IPS-20b (cell line): ENCODE measurements at regions not wholly inside any gene's neighbourhood (a gene's known extent, or its start where the extent isn't known, plus 50 kb on each side); places are given as distances from the start of the nearest gene placed in this dataset.
"Not testable (repeated sequence)": the region's sequence is repeated elsewhere in the genome, so short reads cannot be mapped to it uniquely, and the experiment has no call there.

Experiments used
- H3K27ac ChIP-seq: one replicate; pipeline ENCODE4 v1.5.1; 2013; ENCODE audit warnings: low read length
- H3K27me3 ChIP-seq: 2 replicates; pipeline ENCODE4 v1.6.1; 2013; ENCODE audit warnings: mild to moderate bottlenecking, low read length, inconsistent platforms; ENCODE audit not compliant: insufficient read depth
- H3K36me3 ChIP-seq: 2 replicates; pipeline ENCODE4 v1.6.1; 2013; ENCODE audit warnings: low read depth, mild to moderate bottlenecking, inconsistent platforms, low read length, moderate library complexity; ENCODE audit not compliant: insufficient read depth
- H3K4me1 ChIP-seq: 2 replicates; pipeline ENCODE4 v1.6.1; 2013; ENCODE audit warnings: mild to moderate bottlenecking, control low read depth, inconsistent platforms, low read length, moderate library complexity; ENCODE audit not compliant: insufficient read depth
- H3K4me3 ChIP-seq: 2 replicates; pipeline ENCODE4 v1.5.1; 2013; ENCODE audit warnings: mild to moderate bottlenecking, low read length, inconsistent platforms
- H3K9ac ChIP-seq: 2 replicates; pipeline ENCODE4 v1.6.1; 2013; ENCODE audit warnings: low read depth, mild to moderate bottlenecking, inconsistent platforms, low read length, moderate library complexity
- H3K9me3 ChIP-seq: 2 replicates; pipeline ENCODE4 v1.6.1; 2013; ENCODE audit warnings: mild to moderate bottlenecking, low read depth, low read length, inconsistent platforms; ENCODE audit not compliant: insufficient read depth

DNA sequence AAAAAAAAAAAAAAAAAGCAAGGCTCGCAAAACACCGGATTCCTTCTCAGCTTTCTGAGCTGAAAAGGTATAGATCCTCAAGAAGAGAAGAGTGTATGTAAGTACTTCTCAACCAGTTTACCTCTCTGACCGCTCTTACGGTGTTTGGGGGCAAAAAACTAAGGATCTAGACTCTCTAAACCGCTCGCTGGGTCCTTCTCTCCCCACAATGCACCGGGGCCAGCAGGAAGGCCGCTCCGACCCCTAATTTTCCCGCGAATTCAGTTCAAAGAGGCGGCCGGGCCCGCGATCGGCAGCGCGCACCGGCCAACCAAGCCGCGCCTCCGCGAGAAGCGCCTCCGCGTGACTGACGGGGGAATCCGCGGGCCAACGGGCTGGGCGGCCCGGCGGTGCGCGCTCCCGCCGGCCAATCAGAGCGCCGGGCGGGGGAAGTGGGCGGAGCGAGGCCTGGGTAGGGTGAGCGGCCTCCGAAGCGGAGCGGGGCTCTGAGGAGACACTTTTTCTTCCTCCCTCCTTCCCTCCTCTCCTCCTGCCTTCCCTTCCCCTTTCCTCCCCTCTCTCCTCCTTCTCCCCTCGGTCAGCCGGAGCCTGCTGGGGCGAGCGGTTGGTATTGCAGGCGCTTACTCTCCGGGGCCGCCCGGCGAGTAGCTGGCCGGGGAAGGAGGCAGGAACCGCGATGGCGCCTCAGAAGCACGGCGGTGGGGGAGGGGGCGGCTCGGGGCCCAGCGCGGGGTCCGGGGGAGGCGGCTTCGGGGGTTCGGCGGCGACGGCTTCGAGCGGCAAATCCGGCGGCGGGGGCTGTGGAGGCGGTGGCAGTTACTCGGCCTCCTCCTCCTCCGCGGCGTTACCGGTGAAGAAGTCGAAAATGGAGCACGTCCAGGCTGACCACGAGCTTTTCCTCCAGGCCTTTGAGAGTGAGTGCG, 93.0 kb downstream of the CRLF3 start:
- peak overlapping the region; percentile 89 for H3K9ac ChIP-seq
- peak overlapping the region; percentile 80 for H3K4me3 ChIP-seq
- not testable (repeated sequence) for H3K4me1 ChIP-seq, H3K9me3 ChIP-seq, H3K27ac ChIP-seq, H3K36me3 ChIP-seq, H3K27me3 ChIP-seq

DNA sequence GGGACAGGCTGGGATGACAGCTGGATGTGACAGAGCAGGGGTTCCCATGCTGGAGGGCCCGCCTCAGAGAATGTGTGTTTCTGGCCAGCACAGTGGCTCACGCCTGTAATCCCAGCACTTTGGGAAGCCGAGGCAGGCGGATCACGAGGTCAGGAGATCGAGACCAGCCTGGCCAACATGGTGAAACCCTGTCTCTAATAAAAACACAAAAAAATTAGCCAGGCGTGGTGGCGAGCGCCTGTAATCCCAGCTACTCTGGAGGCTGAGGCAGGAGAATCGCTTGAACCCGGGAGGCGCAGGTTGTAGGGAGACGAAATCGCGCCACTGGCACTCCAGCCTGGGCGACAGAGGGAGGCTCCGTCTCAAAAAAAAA, 93.7 kb downstream of the CRLF3 start:
- H3K27ac ChIP-seq, H3K36me3 ChIP-seq, H3K4me1 ChIP-seq, H3K9me3 ChIP-seq, H3K27me3 ChIP-seq: not testable (repeated sequence)
- peak overlapping the region; percentile 79; the same call in 1 of the 2 replicates for H3K9ac ChIP-seq
- H3K4me3 ChIP-seq, result peak overlapping the region; percentile 61

DNA sequence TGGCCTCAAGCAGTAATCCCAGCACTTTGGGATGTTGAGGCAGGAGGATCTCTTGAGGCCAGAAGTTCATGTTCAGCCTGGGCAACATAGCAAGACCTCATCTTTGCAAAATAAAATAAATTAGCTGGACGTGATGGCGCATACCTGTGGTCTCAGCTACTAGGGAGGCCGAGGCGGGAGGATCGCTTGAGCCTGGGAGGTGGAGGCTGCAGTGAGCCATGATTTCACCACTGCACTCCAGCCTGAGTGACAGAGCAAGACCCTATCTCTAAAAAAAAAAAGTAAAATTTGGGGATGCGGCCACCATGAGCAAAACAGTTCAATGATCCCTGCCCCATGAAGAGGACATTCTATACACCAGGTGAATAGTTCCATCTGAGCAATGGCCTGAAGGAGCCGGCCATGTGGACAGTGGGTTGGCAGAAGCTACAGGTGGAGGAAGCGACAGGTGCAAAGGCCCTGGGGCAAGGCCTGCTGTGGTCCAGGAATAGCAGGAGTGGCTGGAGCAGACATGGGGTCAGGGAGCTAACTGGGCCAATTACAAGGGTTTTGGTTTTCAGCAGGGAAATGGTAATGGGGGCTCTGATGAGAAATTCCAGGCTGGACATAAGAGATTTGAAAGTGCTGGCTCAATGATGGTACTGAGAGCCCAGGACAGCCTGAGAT, 94.2 kb downstream of the CRLF3 start:
- not testable (repeated sequence) for H3K27me3 ChIP-seq, H3K9me3 ChIP-seq, H3K9ac ChIP-seq, H3K36me3 ChIP-seq, H3K27ac ChIP-seq, H3K4me1 ChIP-seq, H3K4me3 ChIP-seq

DNA sequence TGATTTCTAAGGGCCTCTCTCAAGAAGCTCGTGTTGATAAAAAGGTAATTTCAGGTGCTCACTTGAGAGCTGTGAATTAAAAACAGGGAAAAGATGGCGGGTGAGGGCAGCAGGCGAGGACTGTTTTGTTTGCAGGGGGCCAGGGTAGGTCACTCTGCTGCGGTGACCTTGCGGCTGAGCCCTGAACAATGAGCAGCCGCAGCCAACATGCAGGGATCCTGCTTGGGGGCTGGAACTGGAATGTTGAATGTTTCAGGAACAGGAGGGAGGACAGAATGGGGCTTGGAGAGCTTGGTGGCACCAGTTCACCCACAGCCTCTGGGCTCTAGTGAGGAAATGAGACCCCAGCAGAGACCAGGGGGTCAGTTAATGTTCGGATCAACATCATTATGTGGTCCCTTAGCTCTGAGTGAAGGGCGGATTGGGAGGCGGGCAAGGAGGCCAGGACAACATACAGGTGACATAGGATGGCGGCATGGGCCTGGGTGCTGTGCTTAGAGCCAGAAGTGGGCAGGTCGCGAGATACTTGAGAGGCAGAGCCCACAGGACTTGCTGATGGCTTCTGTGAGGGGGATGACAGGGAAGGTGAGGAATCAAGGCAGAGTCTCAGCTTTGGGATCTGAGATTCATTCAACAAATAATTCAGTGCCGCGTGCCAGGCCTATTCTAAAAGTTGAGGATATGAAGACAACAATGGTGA, 94.9 kb downstream of the CRLF3 start:
- not testable (repeated sequence) for H3K9ac ChIP-seq, H3K36me3 ChIP-seq, H3K27me3 ChIP-seq, H3K27ac ChIP-seq, H3K4me1 ChIP-seq, H3K9me3 ChIP-seq, H3K4me3 ChIP-seq

GRCh38 chr17:30727517-30727916, 97.0 kb downstream of the CRLF3 start:
- not testable (repeated sequence) for H3K36me3 ChIP-seq, H3K4me1 ChIP-seq, H3K4me3 ChIP-seq, H3K27me3 ChIP-seq, H3K9me3 ChIP-seq, H3K27ac ChIP-seq, H3K9ac ChIP-seq

DNA sequence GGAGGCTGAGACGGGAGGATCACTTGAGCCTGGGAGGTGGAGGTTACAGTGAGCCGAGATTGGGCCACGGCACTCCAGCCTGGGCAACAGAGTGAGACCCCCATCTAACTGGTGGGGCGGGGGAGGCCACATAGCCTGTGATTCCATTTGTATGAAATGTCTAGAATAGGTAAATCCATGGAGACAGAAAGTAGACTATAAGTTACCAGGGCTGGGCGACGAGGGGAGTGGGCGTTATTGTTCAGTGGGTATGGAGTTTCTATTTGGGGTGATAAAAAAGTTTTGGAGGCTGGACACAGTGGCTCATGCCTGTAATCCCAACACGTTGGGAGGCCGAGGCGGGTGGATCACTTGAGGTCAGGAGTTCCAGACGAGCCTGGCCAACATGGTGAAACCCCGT, 97.8 kb downstream of the CRLF3 start:
- not testable (repeated sequence) for H3K9me3 ChIP-seq, H3K4me1 ChIP-seq, H3K9ac ChIP-seq, H3K4me3 ChIP-seq, H3K27ac ChIP-seq, H3K36me3 ChIP-seq, H3K27me3 ChIP-seq

- not testable (repeated sequence) for H3K36me3 ChIP-seq, H3K4me3 ChIP-seq, H3K9me3 ChIP-seq, H3K9ac ChIP-seq, H3K27me3 ChIP-seq, H3K27ac ChIP-seq, H3K4me1 ChIP-seq
Observed at GRCh38 chr17:30726310-30726709, 98.2 kb downstream of the CRLF3 start.

GRCh38 chr17:30724034-30724650, 100.3 kb downstream of the CRLF3 start:
- not testable (repeated sequence) for H3K9me3 ChIP-seq, H3K4me3 ChIP-seq, H3K9ac ChIP-seq, H3K4me1 ChIP-seq, H3K27ac ChIP-seq, H3K27me3 ChIP-seq, H3K36me3 ChIP-seq

DNA sequence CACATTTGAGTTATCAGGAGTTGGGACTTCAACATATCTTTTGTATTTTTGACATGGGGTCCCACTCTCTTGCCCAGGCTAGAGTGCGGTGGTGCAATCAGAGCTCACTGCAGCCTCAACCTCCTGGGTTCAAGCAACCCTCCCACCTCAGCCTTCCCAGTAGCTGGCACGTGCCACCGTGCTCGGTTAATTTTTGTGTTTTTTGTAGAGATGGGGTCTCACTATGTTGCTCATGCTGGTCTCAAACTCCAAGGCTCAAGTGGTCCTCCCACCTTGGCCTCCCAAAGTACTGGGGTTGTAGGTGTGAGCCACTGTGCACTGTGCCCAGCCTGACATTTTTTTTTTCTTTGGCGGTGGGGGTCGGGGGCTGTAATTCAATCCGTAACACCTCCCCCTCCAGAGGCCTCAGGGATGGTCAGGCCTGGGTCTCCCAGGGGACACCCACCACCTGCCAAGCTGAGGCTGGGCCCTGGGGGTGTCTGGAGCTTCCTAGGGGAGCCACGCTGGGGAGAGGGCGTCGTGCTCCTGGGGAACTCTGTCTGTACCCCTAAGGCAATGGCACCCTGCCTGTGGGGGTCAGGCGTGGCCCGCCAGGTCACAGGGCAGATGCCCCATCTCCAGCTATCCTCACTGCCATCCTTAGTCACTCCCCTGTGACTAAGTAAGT, 102.2 kb downstream of the CRLF3 start:
- H3K36me3 ChIP-seq, H3K4me1 ChIP-seq, H3K27ac ChIP-seq, H3K4me3 ChIP-seq, H3K9me3 ChIP-seq, H3K9ac ChIP-seq, H3K27me3 ChIP-seq: not testable (repeated sequence)

GRCh38 chr17:30720971-30721370, 103.5 kb downstream of the CRLF3 start:
- H3K27me3 ChIP-seq, H3K9ac ChIP-seq, H3K36me3 ChIP-seq, H3K27ac ChIP-seq, H3K4me3 ChIP-seq, H3K4me1 ChIP-seq, H3K9me3 ChIP-seq: not testable (repeated sequence)

DNA sequence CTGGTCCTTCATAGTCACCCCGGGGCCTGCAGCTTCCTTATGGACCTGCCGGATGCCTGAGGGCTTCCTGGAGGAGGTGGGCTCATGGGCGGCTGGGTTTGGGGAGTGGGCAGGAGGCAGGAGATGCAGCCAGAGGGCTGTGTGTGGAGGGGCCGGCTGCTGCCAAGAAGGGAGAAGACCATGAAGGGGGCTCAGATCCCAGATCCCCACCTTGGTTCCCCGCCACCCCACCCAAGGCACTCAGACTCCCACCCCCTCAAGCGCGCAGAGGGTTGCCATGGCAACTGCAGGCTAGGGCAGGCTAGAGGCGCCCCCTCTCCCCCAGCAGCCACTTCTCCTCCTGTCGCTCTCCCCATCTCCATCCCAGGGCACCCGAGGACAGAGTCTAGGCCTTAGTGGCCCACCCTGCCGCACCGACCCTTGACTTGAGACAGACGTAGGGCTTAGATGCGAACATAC, 104.5 kb downstream of the CRLF3 start:
- Histone ChIP-seq H3K9me3 (no peaks in the 10 kb centered on the region), H3K27ac (no peak overlapping the region), H3K27me3 (no peaks in the 10 kb centered on the region), H3K36me3 (peaks cover 8% of the 10 kb centered on the region), H3K9ac (no peak overlapping the region), H3K4me1 (no peaks in the 10 kb centered on the region), H3K4me3 (no peak overlapping the region)
